OCI-LY7 (cell line): ENCODE measurements at regions not wholly inside any gene's neighbourhood (a gene's known extent, or its start where the extent isn't known, plus 50 kb on each side); places are given as distances from the start of the nearest gene placed in this dataset.

Source experiments
- BruUV-seq: library from RNA; stranded (reverse); fragments of 400-500 nt; replicated peaks from 2 replicates; lab custom pipeline; 2021; lab: Mats Ljungman, UMichigan
- CTCF ChIA-PET: fragments of 300-600 bp; sonication (Branson Sonifier 250); formaldehyde crosslinking; loops from one replicate; lab custom pipeline; 2022; ENCODE audit warnings: antibody characterized with exemption; ENCODE audit not compliant: unreplicated experiment; lab: Charles Lee
- POLR2A ChIA-PET: fragments of 300-600 bp; sonication (Branson Sonifier 250); formaldehyde crosslinking; loops from one replicate; lab custom pipeline; 2022; ENCODE audit warnings: antibody characterized with exemption; lab: Charles Lee
- DNase-seq: peaks from one replicate; pipeline ENCODE4 v3.0.0-alpha.2; 2015; ENCODE audit warnings: low spot score
- H2AFZ ChIP-seq: fragments of 200-600 bp; sonication (generic), shearing (Covaris generic); 2 replicates; pipeline ENCODE4 v1.6.1; 2014; ENCODE audit warnings: mild to moderate bottlenecking, antibody characterized with exemption, low read length, moderate library complexity
- H3K27ac ChIP-seq: fragments of 200-600 bp; sonication (generic); 2 replicates; pipeline ENCODE4 v1.5.1; 2014; ENCODE audit warnings: mixed run types, low read depth, mild to moderate bottlenecking, moderate library complexity, low read length, inconsistent platforms; ENCODE audit not compliant: poor library complexity, severe bottlenecking
- H3K36me3 ChIP-seq: fragments of 200-600 bp; sonication (generic); 2 replicates; pipeline ENCODE4 v1.6.1; 2014; ENCODE audit warnings: mild to moderate bottlenecking, antibody characterized with exemption, low read length, moderate library complexity, mixed read lengths; ENCODE audit not compliant: insufficient read depth
- H3K4me1 ChIP-seq: fragments of 200-600 bp; sonication (generic); 2 replicates; pipeline ENCODE4 v1.5.1; 2014; ENCODE audit warnings: mild to moderate bottlenecking, low read length; ENCODE audit not compliant: insufficient read depth, poor library complexity, severe bottlenecking
- H3K4me2 ChIP-seq: fragments of 200-600 bp; sonication (generic); 2 replicates; pipeline ENCODE4 v1.6.1; 2014; ENCODE audit warnings: mild to moderate bottlenecking, low read length
- H3K4me3 ChIP-seq: fragments of 200-600 bp; sonication (generic); 2 replicates; pipeline ENCODE4 v1.5.1; 2014; ENCODE audit warnings: mild to moderate bottlenecking, low read depth, low read length; ENCODE audit not compliant: poor library complexity, severe bottlenecking
- H3K79me2 ChIP-seq: fragments of 200-600 bp; sonication (generic); 2 replicates; pipeline ENCODE4 v1.6.1; 2016; ENCODE audit warnings: low read depth, mild to moderate bottlenecking, low read length, moderate library complexity, mixed read lengths; ENCODE audit not compliant: insufficient read depth
- H3K9me2 ChIP-seq: fragments of 200-600 bp; sonication (generic); 2 replicates; pipeline ENCODE4 v1.6.1; 2016; ENCODE audit warnings: mild to moderate bottlenecking, low read length, mixed read lengths; ENCODE audit not compliant: insufficient read depth
- H3K9me3 ChIP-seq: fragments of 200-600 bp; sonication (generic); 2 replicates; pipeline ENCODE4 v1.6.1; 2014; ENCODE audit warnings: mild to moderate bottlenecking, mixed run types, low read length, mixed read lengths
- H4K20me1 ChIP-seq: fragments of 200-600 bp; sonication (generic); 2 replicates; pipeline ENCODE4 v1.6.1; 2014; ENCODE audit warnings: mild to moderate bottlenecking, antibody characterized with exemption, low read length, moderate library complexity, mixed read lengths; ENCODE audit not compliant: insufficient read depth
- EZH2phosphoT487 ChIP-seq: fragments of 200-600 bp; sonication (generic); IDR thresholded peaks from 2 replicates; pipeline ENCODE4 v1.6.1; 2018; ENCODE audit warnings: low read depth, borderline replicate concordance, mild to moderate bottlenecking, mixed run types, antibody characterized with exemption, low read length, moderate library complexity, mixed read lengths
- intact Hi-C: fragments of 100-400 bp; cut with micrococcal nuclease; formaldehyde crosslinking; loops from one replicate; pipeline ENCODE4 v1.10.0; 2022; ENCODE audit not compliant: unreplicated experiment
- TF ChIP-seq, protein P1 (sequence below): fragments of 200-600 bp; sonication (generic); conservative IDR thresholded peaks from 2 replicates; pipeline ENCODE4 v1.5.1; 2014; ENCODE audit warnings: mild to moderate bottlenecking, antibody characterized with exemption, low read length, moderate library complexity, mixed read lengths

DNA sequence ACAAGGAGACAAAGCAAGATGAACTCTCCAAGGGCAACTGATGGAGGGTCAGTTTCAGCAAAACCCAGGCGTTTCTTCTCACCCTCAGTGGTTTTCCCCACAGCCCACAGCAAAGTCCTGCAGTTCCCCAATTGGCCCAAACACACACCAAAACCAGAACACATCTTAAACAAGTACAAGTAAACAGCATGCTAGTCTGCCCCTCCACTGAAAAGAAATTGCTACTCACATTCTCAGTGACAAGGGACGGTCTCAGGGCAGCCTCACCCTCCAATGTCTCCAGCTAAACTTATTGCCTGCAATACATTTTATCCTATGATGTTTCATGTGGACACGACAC is 300.6 kb upstream of the IRX3 start:
- DNase-seq: no peak
- no peaks in the 10 kb centered on the region for H3K9me2 ChIP-seq
- intact Hi-C loops: no loop called here
- TF ChIP-seq EZH2phosphoT487: no peak
- TF ChIP-seq, protein P1, sequence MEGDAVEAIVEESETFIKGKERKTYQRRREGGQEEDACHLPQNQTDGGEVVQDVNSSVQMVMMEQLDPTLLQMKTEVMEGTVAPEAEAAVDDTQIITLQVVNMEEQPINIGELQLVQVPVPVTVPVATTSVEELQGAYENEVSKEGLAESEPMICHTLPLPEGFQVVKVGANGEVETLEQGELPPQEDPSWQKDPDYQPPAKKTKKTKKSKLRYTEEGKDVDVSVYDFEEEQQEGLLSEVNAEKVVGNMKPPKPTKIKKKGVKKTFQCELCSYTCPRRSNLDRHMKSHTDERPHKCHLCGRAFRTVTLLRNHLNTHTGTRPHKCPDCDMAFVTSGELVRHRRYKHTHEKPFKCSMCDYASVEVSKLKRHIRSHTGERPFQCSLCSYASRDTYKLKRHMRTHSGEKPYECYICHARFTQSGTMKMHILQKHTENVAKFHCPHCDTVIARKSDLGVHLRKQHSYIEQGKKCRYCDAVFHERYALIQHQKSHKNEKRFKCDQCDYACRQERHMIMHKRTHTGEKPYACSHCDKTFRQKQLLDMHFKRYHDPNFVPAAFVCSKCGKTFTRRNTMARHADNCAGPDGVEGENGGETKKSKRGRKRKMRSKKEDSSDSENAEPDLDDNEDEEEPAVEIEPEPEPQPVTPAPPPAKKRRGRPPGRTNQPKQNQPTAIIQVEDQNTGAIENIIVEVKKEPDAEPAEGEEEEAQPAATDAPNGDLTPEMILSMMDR: no peak
- H3K4me1 ChIP-seq: no peaks in the 10 kb centered on the region
- ChIA-PET CTCF (no interaction called here), POLR2A (no interaction called here)
- H3K9me3 ChIP-seq: no peaks in the 10 kb centered on the region
- no TSS peak for BruUV-seq
- no peaks in the 10 kb centered on the region for H4K20me1 ChIP-seq
- H3K4me2 ChIP-seq: no peak overlapping the region
- no peaks in the 10 kb centered on the region for H3K36me3 ChIP-seq
- H3K79me2 ChIP-seq: no peaks in the 10 kb centered on the region
- H3K27ac ChIP-seq: no peak overlapping the region
- no peak overlapping the region for H2AFZ ChIP-seq
- no peak overlapping the region for H3K4me3 ChIP-seq

DNA sequence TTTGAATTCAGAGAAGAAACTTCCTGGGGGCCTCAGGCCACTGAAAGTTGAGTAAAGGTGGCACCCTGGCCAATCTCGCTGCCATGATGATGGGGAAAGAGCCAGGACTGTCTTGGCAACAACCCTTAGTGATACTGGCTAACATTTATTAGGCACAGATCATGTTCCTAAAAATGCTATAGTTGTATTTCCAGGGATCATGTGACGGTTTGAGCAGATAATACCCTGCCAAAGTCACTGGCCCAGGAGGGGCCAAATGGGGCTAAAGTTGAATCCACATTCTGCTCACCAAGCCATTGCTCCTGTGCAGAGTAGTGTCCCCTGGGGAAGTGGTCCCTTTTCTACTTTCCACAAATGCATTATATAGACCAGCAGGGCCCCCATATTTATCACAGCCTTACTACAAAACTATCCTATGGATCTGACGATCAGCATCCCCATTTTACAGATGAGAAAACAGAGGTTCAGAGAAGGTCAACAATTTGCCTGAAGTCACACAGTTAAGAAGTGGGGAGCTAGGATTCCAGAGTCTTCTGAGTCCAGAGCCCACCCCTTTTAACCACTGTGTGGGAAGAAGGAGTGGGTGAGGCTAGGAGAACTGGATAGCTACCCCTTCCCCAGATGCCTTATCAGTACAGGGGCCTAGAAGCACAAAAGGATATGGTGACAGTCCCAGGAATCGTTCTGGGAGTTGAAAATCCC is 300.0 kb upstream of the IRX3 start:
- ChIA-PET CTCF (no interaction called here), POLR2A (no interaction called here)
- Histone ChIP-seq H3K4me3 (no peak overlapping the region), H2AFZ (no peak overlapping the region), H3K36me3 (no peaks in the 10 kb centered on the region), H4K20me1 (no peaks in the 10 kb centered on the region), H3K4me1 (no peaks in the 10 kb centered on the region), H3K9me2 (no peaks in the 10 kb centered on the region), H3K79me2 (no peaks in the 10 kb centered on the region), H3K9me3 (no peaks in the 10 kb centered on the region), H3K4me2 (no peak overlapping the region), H3K27ac (no peak overlapping the region)
- no peak for DNase-seq
- BruUV-seq: no TSS peak
- intact Hi-C loops: no loop called here
- TF ChIP-seq EZH2phosphoT487: no peak
- TF ChIP-seq, protein P1: no peak

DNA sequence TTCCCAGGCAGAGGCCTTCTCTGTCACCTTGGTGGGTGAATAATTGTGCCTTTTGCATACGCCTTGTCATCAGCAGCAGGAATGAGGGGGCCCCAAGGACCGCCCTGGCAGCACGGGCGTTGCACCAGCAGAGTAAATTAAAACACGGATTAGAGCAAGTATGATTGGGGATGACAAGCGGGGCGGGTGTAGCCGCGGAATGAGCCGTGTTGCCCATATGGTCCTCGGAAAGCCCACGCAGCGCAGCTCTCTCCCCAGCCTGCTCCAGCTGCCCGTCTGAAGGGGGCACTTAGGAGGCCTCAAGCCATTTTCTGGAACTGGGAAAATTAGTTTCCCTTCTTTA is 299.4 kb upstream of the IRX3 start:
- ChIA-PET CTCF (no interaction called here), POLR2A (interaction anchor here (0.5 kb wide), 1 partner anchor 15 kb away, joined by 5 read pairs; no protein-coding TSS in a partner anchor)
- DNase-seq: no peak
- Histone ChIP-seq H4K20me1 (no peaks in the 10 kb centered on the region), H3K9me3 (no peaks in the 10 kb centered on the region), H3K9me2 (no peaks in the 10 kb centered on the region), H2AFZ (no peak overlapping the region), H3K27ac (no peak overlapping the region), H3K36me3 (no peaks in the 10 kb centered on the region), H3K4me3 (no peak overlapping the region), H3K79me2 (no peaks in the 10 kb centered on the region), H3K4me2 (no peak overlapping the region), H3K4me1 (no peaks in the 10 kb centered on the region)
- intact Hi-C loops: no loop called here
- TF ChIP-seq EZH2phosphoT487: no peak
- TF ChIP-seq, protein P1: no peak
- no TSS peak for BruUV-seq
